ENCODE measurements at regions not wholly inside any gene's neighbourhood (a gene's known extent, or its start where the extent isn't known, plus 50 kb on each side); places are given as distances from the start of the nearest gene placed in this dataset.
A peak's percentile ranks its signal among the peaks of the same experiment; 100 is the strongest.
"Not testable (repeated sequence)": the region's sequence is repeated elsewhere in the genome, so short reads cannot be mapped to it uniquely, and the experiment has no call there.

- DNase-seq, result peak; percentile 99
Measured at GRCh38 chr4:78691971-78692821, 84.0 kb upstream of the BMP2K start.

GRCh38 chr4:78692822-78693170 lies 83.4 kb upstream of the BMP2K start:
- DNase-seq, result peak; percentile 31

GRCh38 chr4:78693777-78694456 lies 82.2 kb upstream of the BMP2K start:
- peak; percentile 91 for DNase-seq

- no peak for DNase-seq
Measured at GRCh38 chr4:78694457-78694787, 81.7 kb upstream of the BMP2K start.

GRCh38 chr4:78695910-78696309 lies 80.2 kb upstream of the BMP2K start:
- DNase-seq, result no peak

- DNase-seq, result no peak
Measured at GRCh38 chr4:78703079-78703478, 73.1 kb upstream of the BMP2K start.

- DNase-seq, result no peak
Measured at GRCh38 chr4:78704317-78704716, 71.8 kb upstream of the BMP2K start.

GRCh38 chr4:78704981-78705683 lies 71.0 kb upstream of the BMP2K start:
- DNase-seq, result peak; percentile 52

- no peak for DNase-seq
Measured at GRCh38 chr4:78706302-78706701, 69.8 kb upstream of the BMP2K start.

- DNase-seq, result peak; percentile 76
Measured at GRCh38 chr4:78707268-78707667, 68.9 kb upstream of the BMP2K start.

- no peak for DNase-seq
Measured at GRCh38 chr4:78707793-78708192, 68.4 kb upstream of the BMP2K start.

- no peak for DNase-seq
Measured at GRCh38 chr4:78710536-78710935, 65.6 kb upstream of the BMP2K start.

GRCh38 chr4:78711676-78712075 lies 64.5 kb upstream of the BMP2K start:
- no peak for DNase-seq

- DNase-seq, result not testable (repeated sequence)
Measured at GRCh38 chr4:78714598-78714997, 61.6 kb upstream of the BMP2K start.

- DNase-seq, result not testable (repeated sequence)
Measured at GRCh38 chr4:78715372-78715771, 60.8 kb upstream of the BMP2K start.

- not testable (repeated sequence) for DNase-seq
Measured at GRCh38 chr4:78717712-78718111, 58.4 kb upstream of the BMP2K start.

- no peak for DNase-seq
Measured at GRCh38 chr4:78720204-78720603, 55.9 kb upstream of the BMP2K start.

- peak; percentile 92 for DNase-seq
Measured at GRCh38 chr4:78720994-78721677, 55.0 kb upstream of the BMP2K start.

- DNase-seq, result no peak
Measured at GRCh38 chr4:78721747-78722146, 54.4 kb upstream of the BMP2K start.

GRCh38 chr4:78722320-78722719 lies 53.8 kb upstream of the BMP2K start:
- DNase-seq, result no peak

- DNase-seq, result no peak
Measured at GRCh38 chr4:78722878-78723277, 53.3 kb upstream of the BMP2K start.

All from hematopoietic multipotent progenitor cell treated with erythropoietin and hydrocortisone succinate and interleukin-3 and kit ligand, for 4 days (in vitro differentiated cells).